DOHH2 (cell line): ENCODE measurements at regions not wholly inside any gene's neighbourhood (a gene's known extent, or its start where the extent isn't known, plus 50 kb on each side); places are given as distances from the start of the nearest gene placed in this dataset.

Experiments
- CTCF ChIP-seq: fragments of 200-600 bp; sonication (generic); IDR thresholded peaks from one replicate; pipeline ENCODE4 v1.5.1; 2014; ENCODE audit warnings: antibody characterized with exemption, mild to moderate bottlenecking, low read depth, low read length; ENCODE audit not compliant: poor library complexity, severe bottlenecking
- EZH2phosphoT487 ChIP-seq: fragments of 200-600 bp; sonication (generic); IDR thresholded peaks from 2 replicates; pipeline ENCODE4 v1.6.1; 2017; ENCODE audit warnings: borderline replicate concordance, mild to moderate bottlenecking, antibody characterized with exemption, low read length, moderate library complexity, mixed read lengths

DNA sequence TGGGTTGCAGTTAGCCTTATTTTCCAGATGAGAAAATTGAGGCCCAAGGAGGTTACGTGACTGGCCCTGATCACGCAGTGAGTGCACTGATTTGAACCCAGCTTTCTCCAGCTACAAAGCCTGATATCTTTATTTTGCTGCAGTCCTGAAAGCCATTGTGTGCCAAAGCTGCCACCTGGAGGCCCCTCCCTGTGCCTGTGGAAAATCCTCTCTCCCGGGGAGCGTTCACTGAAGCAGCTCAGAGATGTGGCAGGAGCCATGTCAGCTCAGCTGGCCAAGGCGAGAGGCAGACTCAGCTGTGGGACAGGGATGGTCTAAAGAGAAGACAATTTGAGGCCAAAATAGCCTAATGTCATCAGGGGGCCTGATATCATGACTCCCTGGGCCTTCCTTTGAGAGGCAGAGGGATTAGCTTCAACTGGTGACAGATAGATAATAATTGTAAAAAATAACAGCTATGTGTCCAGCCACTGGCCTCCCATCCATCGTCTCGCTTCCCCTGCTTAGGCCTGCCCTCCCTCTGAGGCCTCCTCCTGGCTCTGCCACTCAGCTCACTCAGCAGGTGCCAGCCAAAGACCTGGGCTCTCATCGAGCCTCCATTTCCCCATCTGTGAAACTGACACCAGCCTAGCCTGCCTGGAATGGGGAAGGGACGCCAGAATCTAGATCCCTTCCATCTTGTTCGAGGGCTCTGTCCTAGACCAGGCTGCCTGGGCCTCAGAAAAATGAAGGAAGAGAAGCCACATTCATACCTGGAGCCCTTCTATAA is 74.3 kb upstream of the GGTA1 start:
- TF ChIP-seq CTCF (no peak), EZH2phosphoT487 (no peak)
